ENCODE measurements at regions not wholly inside any gene's neighbourhood (a gene's known extent, or its start where the extent isn't known, plus 50 kb on each side); places are given as distances from the start of the nearest gene placed in this dataset.
A peak's percentile ranks its signal among the peaks of the same experiment; 100 is the strongest.

DNA sequence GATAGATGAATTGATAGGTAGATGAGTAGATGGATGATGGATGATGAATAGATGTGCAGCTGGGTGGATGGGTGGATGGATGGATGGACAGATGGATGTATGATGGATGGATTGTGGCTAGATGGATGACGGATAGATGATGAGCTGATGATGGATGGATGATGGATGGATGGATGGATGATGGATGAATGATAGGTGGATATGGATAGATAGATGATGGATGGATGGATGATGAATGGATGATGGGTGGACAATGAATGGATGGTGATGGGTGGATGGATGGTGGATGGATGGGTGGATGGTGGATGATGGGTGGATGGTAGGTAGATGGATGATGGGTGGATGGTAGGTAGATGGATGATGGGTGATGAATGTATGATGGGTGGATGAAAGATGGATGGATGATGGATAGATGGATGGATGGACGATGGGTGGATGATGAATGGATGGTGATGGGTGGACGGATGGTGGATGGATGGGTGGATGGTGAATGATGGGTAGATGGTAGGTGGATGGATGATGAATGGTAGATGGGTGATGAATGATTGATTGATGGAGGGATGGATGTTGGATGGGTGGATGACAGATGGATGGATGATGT lies 1261.7 kb downstream of the BRD1 start:
- no peak for DNase-seq (ENCODE audit: low spot score)

DNA sequence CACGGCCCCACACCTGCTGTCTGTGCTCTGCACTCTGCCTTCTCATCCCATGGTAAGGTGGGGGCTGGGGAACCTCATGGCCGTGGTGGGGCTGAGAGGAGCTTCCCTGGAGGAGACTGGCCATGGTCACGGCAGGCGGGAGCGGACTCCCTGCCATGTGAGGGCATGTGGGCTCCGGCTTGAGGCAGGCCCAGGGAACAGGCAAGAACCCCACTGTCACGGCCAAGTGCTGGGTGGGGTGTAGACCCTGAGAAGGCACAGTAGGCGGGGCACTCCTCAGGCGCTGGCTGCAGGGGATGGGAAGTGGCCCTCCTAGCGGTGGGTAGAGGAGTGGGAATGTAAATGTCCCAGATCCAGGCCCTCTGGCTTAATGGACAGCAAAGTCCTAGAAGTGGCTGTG lies 1262.7 kb downstream of the BRD1 start:
- no peak for DNase-seq (ENCODE audit: low spot score)

DNA sequence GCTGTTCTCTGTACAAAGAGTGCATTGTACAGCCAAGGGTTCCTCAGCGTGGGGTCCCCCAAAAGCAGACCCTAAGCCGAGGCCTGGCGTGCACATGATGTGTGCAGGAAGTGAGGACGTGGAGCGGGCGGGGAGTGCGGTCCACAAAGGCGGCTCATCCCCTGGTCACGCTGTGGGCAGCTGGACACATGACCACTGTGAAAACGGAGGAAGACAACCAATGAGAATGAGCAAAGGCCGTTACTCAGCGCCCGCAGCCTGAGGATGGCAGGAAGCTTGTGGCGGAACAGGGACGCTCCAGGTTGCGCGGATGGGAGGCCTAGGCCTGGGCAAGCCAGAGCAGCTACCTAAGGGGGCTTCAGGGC lies 1263.7 kb downstream of the BRD1 start:
- no peak for DNase-seq (ENCODE audit: low spot score)

DNA sequence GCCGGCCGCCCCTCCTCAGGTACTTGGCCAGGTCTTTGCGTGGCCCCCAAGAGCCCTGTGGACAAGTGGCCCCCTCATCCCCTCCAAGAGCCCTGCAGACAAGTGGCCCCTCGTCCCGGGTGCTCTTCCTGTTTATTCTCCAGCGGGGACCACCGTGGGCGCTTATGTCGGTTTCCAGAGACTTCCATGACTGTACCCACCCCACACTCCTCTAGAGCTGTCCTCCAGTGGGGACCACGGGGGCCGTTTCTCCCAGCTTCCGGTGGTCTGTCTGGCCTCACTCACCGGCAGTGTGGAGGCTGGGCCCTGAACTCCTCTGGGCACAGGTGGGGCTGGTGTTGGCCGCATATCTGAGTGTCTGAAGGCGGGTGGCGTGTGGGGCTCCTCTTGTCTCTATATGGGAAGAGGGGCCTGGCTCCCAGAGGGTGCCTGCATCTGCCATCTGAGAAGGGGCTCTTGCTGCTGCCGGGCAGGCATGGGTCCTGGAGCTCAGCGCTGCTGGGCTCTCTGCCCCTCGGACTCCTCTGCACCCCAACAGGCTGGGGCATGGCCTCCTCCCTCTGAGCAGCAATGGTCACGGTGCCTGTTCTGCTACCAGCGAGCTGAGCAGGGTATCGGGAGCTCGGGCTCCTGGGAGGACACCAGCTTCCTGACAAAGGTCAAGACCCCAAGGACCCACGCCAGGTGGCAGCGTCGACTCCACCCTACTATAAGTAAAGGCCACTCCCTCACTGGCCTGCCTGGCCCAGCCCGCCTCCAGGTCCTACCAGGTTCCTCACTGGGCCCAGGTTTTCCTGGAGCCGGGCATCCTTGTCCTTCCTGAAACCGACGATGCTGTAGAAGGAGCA lies 1264.3 kb downstream of the BRD1 start:
- no peak for DNase-seq (ENCODE audit: low spot score)

DNA sequence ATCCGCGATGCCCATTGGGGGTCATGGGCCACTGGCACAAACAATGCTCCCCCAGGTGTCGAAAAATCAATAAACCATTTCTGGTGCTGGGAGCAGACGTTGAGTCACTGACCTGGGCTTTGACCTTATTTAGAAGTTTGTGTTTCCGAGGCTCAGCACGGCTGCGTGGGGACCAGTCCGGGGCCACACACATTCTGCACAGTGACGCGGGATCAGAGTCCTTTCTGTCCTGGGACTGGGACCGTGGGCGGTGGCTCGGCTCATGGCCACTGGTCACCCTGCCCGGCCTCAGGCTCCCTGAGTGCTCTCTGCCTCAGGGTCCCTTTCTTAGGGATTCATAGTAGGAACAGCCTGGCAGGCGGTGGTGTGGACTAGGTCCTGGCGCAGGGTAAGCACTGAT lies 1266.0 kb downstream of the BRD1 start:
- no peak for DNase-seq (ENCODE audit: low spot score)

DNA sequence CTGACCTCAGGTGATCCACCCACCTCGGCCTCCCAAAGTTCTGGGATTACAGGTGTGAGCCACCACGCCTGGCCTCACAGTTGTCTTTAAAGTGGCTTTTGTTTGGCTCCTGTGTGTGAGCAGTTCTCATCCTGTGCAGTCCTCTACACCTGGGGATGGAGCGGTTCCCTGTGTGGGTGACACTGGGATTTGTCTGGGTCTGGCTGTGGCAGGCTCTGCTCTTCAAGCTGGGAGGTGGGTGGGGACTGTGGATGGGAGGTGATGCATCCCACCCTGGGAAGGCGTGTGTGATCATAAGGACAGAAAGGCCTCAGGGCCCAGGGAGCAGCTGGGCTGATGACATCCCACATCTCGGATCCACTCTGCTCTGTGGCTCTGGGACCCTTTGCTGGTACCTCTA lies 1266.8 kb downstream of the BRD1 start:
- no peak for DNase-seq (ENCODE audit: low spot score)

DNA sequence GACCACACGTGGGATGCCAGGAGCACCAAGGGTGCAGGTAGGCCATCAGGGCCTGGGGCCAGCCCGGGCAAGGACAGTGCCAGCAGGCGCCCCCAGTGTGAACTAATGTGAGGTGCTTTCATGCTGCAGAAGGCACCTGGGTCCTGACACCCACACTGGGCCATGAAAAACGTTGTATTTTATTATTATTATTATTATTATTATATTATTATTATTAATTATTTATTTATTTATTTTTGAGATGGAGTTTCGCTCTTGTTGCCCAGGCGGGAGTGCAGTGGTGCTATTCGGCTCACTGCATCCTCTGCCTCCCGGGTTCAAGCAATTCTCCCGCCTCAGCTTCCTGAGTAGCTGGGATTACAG lies 1267.3 kb downstream of the BRD1 start:
- no peak for DNase-seq (ENCODE audit: low spot score)

DNA sequence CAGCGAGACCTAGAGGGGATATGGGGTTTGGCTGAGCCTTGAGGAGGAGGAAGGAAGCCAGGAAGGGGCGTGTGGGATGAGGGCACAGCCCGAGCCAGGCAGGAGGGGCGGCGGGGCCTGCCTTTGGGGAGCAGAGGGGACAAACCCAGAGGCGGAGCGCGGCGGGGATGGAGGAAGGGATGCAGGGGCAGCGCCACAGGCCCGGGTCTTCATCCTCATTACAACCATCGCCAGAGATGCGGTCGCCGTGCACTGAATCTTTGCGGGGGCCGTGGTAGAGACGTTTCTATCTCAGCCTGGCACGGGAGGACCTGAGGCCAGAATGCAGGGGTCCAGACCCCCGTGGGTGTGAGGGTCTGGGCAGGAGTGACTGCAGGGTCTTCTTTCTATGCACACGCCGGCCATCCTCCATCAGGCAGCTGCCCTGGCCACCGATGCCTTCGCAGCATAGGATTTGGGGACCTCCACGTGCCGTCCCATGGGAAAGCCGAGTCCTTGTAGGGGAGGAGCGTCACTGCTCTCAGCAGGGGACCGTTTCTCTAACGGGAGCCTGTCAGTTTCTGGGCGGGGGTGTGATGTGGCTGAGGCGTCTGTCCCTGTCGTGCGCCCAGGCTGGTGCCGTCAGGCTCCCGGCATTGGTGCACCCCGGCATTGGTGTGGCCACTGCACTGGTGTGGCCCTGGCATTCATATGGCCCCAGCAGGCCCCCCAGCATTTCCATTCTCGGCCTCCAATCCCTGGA lies 1267.9 kb downstream of the BRD1 start:
- DNase-seq (ENCODE audit: low spot score) = no peak

DNA sequence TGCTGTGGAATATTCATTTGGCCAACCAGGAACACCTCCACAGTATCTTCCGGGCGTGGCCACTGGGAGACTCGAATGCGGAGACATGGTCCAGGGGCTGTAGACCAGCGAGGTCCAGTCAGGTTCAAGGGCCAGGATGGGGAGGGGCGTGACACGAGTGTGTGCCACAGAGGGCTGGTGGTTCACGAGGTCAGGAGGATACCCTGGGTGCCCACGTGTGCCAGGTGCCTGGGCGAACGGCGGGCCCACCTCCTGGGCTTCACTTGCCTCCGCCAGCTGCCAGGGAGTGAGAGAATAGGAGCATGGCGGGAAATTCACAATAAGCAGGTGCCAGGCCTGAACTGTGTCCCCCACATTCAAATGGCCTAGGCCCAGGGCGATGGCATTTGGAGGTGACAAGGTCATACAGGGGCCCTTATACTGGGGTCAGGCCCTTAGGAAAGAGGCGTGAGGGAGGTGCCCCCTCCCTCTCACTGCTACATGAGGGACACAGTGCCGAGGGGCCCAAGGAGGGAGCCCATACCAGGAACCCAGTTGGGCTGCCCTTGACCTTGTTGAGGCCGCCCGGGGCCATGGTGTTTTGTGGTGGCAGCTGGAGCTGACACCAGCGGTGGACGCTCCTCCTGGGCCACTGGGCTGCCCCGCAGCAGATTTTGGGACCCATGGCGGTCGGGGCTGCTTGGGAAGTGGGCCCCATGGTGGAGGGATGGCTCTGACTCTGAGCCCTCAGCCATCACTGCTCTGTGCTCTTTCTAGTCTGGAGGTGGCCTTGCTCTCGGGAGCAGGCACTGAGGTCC lies 1268.9 kb downstream of the BRD1 start:
- no peak for DNase-seq (ENCODE audit: low spot score)

DNA sequence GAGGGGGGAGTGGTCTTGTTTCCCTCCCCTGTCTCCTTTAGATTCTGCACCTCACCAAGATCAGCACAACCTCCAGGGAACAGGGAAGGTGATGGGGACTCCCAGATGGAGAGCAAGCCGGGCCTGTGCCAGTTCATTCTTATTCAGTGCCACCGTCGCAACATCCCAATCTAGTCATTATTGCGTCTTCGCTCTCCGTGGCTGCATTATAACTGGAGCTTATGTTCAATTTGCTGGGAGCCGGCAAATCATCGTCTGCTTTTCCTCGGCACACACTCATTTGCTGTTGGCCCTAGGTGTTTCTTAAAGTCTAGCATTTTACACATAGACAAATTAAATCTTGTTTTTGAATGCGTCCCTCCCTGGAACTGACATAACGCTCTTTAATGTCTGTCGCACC lies 1269.7 kb downstream of the BRD1 start:
- no peak for DNase-seq (ENCODE audit: low spot score)

DNA sequence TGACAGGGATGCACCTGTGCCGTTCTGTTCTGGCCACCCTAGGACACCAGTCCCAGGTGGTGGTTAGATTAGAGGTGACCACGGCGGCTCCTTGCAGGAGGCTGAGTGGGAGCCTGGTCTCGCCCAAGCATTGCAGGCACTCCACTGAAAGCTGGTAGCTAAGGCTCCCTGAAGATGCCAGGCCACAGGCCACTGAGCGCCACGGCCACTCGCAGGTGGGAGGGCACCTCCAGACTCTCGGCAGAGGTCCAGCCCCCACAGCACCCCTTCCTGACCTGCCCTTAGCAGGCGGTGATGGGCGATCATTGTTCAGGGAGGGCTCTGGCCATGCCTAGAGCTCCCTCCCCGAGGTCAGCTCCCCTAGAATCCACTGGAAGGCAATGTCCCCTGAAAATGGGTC lies 1270.2 kb downstream of the BRD1 start:
- no peak for DNase-seq (ENCODE audit: low spot score)

DNA sequence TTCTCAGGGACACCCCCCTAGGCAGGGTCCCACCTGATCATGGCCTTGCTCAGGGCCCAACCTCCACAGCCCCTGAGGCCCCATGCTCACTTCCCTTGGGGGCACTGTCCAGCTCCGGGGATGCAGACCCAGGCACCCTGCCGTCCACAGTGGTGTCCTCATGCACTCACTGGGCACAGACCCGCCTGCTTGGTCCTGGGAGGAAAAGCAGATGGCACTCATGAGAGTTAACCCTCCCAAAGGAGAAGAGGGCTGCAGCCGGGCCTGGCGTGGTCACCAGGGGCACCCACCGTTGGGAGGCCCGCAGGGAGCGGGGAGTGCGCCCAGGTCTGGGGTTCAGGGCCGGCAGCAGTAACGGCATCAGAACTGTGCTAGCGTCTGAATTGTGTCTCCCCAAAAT lies 1270.9 kb downstream of the BRD1 start:
- no peak for DNase-seq (ENCODE audit: low spot score)

DNA sequence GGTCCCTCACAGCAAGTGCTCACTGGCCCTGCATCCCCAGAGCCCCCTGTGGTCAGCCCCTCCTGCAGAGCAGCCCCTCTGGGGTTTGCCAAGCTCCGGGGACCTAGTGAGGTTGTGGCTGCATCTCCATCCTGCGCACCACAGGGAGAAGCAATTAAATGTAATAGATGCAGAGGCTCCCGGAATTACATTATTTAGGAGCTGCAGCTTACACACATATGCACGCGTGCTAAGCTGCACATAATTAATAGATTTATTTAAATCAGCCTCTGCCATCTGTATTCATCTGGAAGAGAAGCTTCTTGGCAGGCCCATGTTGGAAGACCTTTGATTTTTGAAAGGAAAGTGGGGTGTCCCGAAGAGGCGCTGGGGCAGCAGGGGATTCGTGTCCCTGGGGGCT lies 1271.5 kb downstream of the BRD1 start:
- no peak for DNase-seq (ENCODE audit: low spot score)

DNA sequence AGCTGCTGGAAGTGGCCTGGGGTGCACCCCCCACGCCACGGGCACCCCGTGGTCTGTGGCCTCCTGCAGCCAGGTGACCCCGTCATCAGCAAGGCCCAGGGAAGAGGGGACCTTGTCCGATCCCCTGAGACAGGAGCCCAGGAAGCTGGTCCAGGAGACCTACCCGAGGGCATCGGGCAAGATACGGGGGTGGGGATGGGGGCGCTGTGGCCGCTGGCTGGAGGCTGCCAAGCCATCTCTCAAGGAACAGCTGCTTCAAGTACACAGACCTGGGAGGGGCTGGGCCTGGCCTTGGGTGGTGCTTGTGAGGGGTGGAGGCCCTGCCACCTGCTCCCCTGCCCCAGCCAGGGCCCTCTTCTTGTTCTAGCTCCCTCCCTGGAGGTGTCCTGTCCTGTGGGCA lies 1272.1 kb downstream of the BRD1 start:
- no peak for DNase-seq (ENCODE audit: low spot score)

DNA sequence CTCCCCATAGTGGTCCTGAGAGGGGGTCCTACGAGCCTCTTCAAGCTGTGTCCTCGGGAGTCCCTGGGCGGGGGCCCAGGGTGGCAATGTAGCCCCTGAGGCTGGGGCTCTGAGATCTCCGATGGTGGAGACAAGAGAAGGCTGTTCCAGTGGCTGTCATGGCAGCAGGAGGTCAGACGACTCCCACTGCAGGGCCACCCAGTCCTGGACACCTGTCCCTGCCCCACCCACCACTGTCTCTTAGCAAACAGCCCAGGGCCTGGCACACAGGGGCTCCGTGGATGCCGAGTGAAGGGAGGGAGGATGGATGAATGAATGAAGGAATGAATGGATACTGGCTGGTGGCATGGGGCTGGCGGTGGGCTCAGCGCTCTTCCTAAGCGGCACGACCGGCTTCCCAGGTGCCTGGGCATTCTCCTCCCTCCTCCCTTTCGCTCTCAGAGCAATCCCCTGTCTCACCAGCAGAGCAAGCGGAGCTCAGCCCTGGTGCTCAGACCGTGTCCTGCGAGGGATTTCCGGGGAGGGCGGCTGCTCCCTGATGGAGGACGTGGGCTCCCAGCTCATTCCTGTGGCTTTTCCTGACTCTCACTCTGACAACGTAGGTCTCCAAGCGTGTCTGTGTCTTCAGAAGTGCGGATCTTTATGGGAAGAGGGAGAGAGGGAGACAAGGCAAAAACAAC lies 1272.6 kb downstream of the BRD1 start:
- DNase-seq (ENCODE audit: low spot score) = peak; percentile 66

DNA sequence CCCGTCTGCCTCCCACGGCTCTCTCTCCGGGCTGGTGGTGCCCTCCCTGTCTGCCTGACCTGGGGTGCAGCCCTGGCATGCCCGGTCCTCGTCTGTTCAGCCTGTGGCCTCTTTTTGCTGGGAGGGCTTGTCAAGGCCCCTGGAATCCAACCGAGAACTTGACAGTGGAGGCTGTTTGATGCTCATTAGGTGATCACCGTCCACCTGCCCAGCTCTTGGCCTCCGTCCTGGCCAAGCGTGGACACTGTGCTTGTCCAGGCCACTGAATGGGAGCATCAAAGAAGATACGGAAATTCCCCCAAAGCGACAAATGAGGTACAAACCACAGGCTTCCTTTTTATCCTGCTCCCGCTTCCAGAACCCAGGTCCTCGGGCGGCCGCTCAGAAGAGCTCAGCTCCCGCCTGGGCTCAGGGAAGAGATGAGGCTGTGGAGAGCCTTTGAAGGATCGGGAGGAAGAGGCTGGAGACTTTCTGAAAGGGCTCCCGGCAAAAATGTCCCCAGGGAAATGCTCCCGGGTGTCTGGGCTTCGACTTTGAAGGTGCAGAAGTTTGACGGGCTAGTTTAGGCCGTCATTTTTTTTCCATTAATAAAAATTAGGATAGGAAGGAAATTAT lies 1273.9 kb downstream of the BRD1 start:
- no peak for DNase-seq (ENCODE audit: low spot score)

DNA sequence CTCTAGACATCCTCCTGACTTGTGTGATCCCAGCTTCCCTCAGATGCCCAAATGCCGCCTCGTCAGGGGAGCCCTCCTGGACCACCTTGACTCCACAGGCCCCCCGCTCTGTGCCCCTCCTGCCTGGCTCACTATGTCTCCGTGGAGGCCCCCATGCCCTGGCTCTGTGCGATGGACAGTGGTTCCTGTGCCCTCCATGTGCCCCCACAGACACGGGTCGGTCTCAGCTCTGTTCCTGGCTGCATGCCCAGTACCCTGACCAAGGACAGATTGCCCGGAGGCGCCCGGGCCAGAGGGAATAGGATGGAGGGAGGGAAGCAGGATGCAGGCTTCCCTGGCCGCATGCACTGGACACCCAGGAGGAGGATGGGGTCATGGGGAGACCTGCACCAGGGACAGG lies 1274.6 kb downstream of the BRD1 start:
- DNase-seq (ENCODE audit: low spot score) = no peak

DNA sequence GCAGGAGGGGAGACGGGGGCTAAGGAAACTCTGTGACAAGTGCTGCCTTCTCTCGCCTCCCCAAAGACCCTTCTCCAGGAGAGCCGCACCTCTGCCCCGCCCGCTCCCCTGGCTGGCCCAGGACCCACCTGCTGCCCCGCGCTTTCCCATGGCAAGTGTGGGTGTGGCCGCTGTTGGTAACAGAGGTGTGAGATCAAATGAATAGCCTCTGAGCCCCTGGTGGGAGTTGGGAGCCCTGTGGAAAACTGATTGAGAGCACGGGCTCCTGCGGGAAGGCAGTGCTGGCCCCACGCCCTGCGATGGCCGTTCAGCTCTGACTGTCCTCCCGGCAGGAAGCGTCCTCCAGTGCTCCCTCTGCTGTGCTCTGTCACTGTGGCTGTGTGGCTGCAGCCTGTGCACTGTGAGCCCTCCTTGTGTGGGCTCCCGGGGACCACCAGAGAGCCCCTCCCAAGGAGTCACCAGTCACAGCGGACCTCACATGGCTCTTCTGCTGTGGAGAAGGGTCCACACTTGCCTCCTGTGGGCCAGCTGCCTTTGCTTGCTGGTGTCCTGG lies 1275.9 kb downstream of the BRD1 start:
- DNase-seq (ENCODE audit: low spot score) = no peak

DNA sequence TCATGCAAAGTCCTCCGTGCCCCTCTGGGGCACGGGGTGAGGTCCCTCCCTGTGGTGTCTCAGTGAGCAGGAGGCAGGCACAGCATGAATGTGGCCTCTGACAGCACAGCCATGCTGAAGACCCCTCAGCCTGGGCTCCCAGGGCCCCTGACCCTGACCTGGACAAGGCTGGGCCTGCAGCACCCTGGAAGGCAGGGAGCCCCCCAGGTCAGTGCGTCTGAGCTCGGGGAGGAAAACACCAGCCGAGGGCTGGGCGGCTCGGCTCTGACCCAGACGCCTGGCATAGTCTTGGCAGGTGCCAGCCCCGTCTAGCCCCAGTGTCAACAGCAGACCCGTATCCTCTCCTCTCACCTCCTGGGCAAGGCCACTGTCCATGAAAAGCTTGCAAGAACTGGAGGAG lies 1276.6 kb downstream of the BRD1 start:
- DNase-seq (ENCODE audit: low spot score) = no peak

DNA sequence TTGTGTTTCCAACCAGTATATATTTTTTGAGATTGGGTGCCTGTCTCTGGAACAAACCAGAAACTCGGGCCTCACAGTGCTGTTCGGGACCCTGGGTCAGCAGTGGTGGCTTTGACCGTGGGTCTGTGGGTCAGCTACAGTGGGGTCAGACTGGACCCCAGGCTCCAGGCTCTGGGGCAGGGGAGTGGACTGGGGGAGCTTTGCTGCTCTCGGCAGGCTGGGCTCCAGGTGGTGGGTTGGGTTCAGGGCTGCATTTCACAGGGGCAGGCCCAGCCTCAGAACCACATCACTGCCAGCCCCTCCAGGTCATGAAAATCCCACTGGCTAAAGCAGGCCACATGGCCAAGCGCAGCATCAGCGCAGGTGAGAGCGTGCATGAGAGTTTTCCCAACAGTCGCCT lies 1279.3 kb downstream of the BRD1 start:
- DNase-seq (ENCODE audit: low spot score) = no peak

DNA sequence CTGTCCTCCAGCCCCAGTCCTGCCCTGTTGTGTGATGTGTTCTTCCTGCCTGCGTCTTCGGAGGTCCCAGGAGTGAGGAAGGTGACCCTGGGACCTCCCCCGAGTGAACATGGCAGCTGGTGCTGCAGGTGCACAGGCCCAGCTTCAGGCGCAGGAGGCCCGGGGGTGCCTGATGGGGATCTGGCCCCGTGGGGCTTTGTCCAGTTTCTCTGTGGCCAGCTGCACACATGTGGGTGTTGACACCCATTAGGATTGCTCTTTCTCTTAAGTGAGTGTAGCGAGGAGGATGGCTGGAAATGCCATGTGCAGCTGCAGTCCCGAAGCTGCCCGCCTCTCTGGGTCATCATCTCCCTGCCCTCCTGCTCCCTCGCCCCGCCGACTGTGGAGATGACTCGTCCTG lies 1279.7 kb downstream of the BRD1 start:
- no peak for DNase-seq (ENCODE audit: low spot score)
